ENCODE measurements at regions not wholly inside any gene's neighbourhood (a gene's known extent, or its start where the extent isn't known, plus 50 kb on each side); places are given as distances from the start of the nearest gene placed in this dataset.

DNA sequence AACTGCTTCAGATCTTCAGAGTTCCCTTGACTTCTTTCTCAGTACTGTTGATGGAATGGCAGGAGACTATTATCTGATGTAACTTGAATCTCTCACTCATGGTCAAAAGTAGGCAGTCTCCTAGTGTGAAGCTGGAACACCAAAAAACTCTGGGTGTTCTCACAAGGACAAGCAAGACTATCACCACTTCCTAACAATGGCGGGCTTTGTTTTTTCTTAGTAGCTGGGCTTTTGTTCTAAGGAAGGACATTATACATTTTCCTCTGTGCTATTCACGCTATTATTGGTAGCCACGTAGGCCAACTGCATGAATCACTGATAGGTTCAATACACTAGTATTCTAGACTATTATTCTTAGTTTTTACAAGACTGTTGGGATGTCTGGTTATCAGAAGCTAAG is 67.7 kb upstream of the ATG10 start:
- TF ChIP-seq GATA3 (IDR thresholded peaks at IDR 0.05; ENCODE audit: low read depth, low read length) (no peak), GATA2 (IDR thresholded peaks at IDR 0.05; ENCODE audit: low read depth, low read length) (no peak)
